Astrocyte (in vitro differentiated cells and primary cell): ENCODE measurements at regions not wholly inside any gene's neighbourhood (a gene's known extent, or its start where the extent isn't known, plus 50 kb on each side); places are given as distances from the start of the nearest gene placed in this dataset.

Source experiments
- DNase-seq: peaks from one replicate; pipeline ENCODE4 v3.0.0-alpha.2; 2010; ENCODE audit warnings: low read depth
- FAIRE-seq: peaks from 2 replicates; lab custom pipeline; 2011; peaks lifted over from hg19 to GRCh38; lab: Jason Lieb, UNC
- H2AFZ ChIP-seq: 2 replicates; pipeline ENCODE4 v1.6.0; 2012; ENCODE audit warnings: low read depth, low read length, inconsistent platforms
- H3K27ac ChIP-seq: 2 replicates; pipeline ENCODE4 v1.5.1; 2011; ENCODE audit warnings: low read depth, low read length, inconsistent platforms
- H3K27me3 ChIP-seq: 2 replicates; pipeline ENCODE4 v1.6.0; 2011; ENCODE audit warnings: low read length, inconsistent platforms; ENCODE audit not compliant: insufficient read depth
- H3K36me3 ChIP-seq: 2 replicates; pipeline ENCODE4 v1.5.1; 2011; ENCODE audit warnings: low read length, inconsistent platforms; ENCODE audit not compliant: insufficient read depth
- H3K4me1 ChIP-seq: 2 replicates; pipeline ENCODE4 v1.5.1; 2011; ENCODE audit warnings: low read length, inconsistent platforms; ENCODE audit not compliant: insufficient read depth
- H3K4me2 ChIP-seq: 2 replicates; pipeline ENCODE4 v1.6.0; 2012; ENCODE audit warnings: low read length, inconsistent platforms
- H3K4me3 ChIP-seq: 2 replicates; pipeline ENCODE4 v1.5.1; 2011; ENCODE audit warnings: low read depth, mild to moderate bottlenecking, low read length, inconsistent platforms; ENCODE audit not compliant: insufficient read depth
- H3K79me2 ChIP-seq: 2 replicates; pipeline ENCODE4 v1.6.0; 2012; ENCODE audit warnings: mild to moderate bottlenecking, low read length, inconsistent platforms; ENCODE audit not compliant: insufficient read depth
- H3K9ac ChIP-seq: 2 replicates; pipeline ENCODE4 v1.6.0; 2012; ENCODE audit warnings: mild to moderate bottlenecking, low read length, inconsistent platforms
- H3K9me3 ChIP-seq: 2 replicates; pipeline ENCODE4 v1.5.1; 2012; ENCODE audit warnings: low read depth, mild to moderate bottlenecking, low read length, inconsistent platforms; ENCODE audit not compliant: insufficient read depth
- H4K20me1 ChIP-seq: 2 replicates; pipeline ENCODE4 v1.6.0; 2012; ENCODE audit warnings: low read length, inconsistent platforms; ENCODE audit not compliant: insufficient read depth
- H3K27ac Mint-ChIP-seq: one replicate; pipeline ENCODE4 v1.8.0; 2021; ENCODE audit warnings: mild to moderate bottlenecking, mixed read lengths; ENCODE audit not compliant: unreplicated experiment
- H3K27me3 Mint-ChIP-seq: one replicate; pipeline ENCODE4 v1.8.0; 2021; ENCODE audit warnings: low read depth, mixed read lengths; ENCODE audit not compliant: unreplicated experiment
- H3K36me3 Mint-ChIP-seq: one replicate; pipeline ENCODE4 v1.8.0; 2021; ENCODE audit warnings: low read depth, mixed read lengths; ENCODE audit not compliant: unreplicated experiment
- H3K4me1 Mint-ChIP-seq: one replicate; pipeline ENCODE4 v1.8.0; 2021; ENCODE audit warnings: low read depth, mixed read lengths; ENCODE audit not compliant: unreplicated experiment
- H3K4me3 Mint-ChIP-seq: one replicate; pipeline ENCODE4 v1.8.0; 2021; ENCODE audit warnings: mild to moderate bottlenecking, moderate library complexity, mixed read lengths; ENCODE audit not compliant: unreplicated experiment
- H3K9me3 Mint-ChIP-seq: one replicate; pipeline ENCODE4 v1.8.0; 2021; ENCODE audit warnings: mild to moderate bottlenecking, mixed read lengths; ENCODE audit not compliant: unreplicated experiment
- CTCF ChIP-seq: IDR thresholded peaks from 2 replicates; pipeline ENCODE4 v1.5.1; 2011; ENCODE audit warnings: low read depth, mild to moderate bottlenecking, inconsistent platforms, low read length, moderate library complexity; ENCODE audit not compliant: insufficient read depth
- EZH2 ChIP-seq: IDR thresholded peaks from 2 replicates; pipeline ENCODE4 v1.6.1; 2012; ENCODE audit warnings: mild to moderate bottlenecking, low read length, inconsistent platforms; ENCODE audit not compliant: insufficient read depth

- DNase-seq (no peak), FAIRE-seq (no peak)
- Histone ChIP-seq H3K9ac (no peak overlapping the region), H4K20me1 (no peaks in the 10 kb centered on the region), H3K27me3 (no peaks in the 10 kb centered on the region), H3K36me3 (no peaks in the 10 kb centered on the region), H3K4me2 (no peak overlapping the region), H3K27ac (no peak overlapping the region), H3K4me3 (no peak overlapping the region), H3K79me2 (no peaks in the 10 kb centered on the region), H3K4me1 (no peaks in the 10 kb centered on the region), H2AFZ (no peak overlapping the region), H3K9me3 (no peaks in the 10 kb centered on the region)
- H3K4me1 Mint-ChIP-seq = no peaks in the 10 kb centered on the region
- no peaks in the 10 kb centered on the region for H3K36me3 Mint-ChIP-seq
- H3K4me3 Mint-ChIP-seq = no peak overlapping the region
- no peaks in the 10 kb centered on the region for H3K27me3 Mint-ChIP-seq
- H3K9me3 Mint-ChIP-seq = peaks cover 3% of the 10 kb centered on the region
- no peak overlapping the region for H3K27ac Mint-ChIP-seq
- no peak for TF ChIP-seq EZH2
- no peak for TF ChIP-seq CTCF
These were observed 128.8 kb downstream of the GPAT3 start for GRCh38 chr4:83664741-83665140.

GRCh38 chr4:83664071-83664470, 128.2 kb downstream of the GPAT3 start:
- no peaks in the 10 kb centered on the region for H3K36me3 ChIP-seq
- H3K4me3 ChIP-seq = no peak overlapping the region
- no peaks in the 10 kb centered on the region for H4K20me1 ChIP-seq
- H3K4me1 ChIP-seq = no peaks in the 10 kb centered on the region
- H3K79me2 ChIP-seq = no peaks in the 10 kb centered on the region
- Mint-ChIP-seq H3K9me3 (peaks cover 3% of the 10 kb centered on the region), H3K4me1 (no peaks in the 10 kb centered on the region), H3K36me3 (no peaks in the 10 kb centered on the region), H3K27me3 (no peaks in the 10 kb centered on the region), H3K27ac (no peak overlapping the region), H3K4me3 (no peak overlapping the region)
- no peaks in the 10 kb centered on the region for H3K9me3 ChIP-seq
- no peaks in the 10 kb centered on the region for H3K27me3 ChIP-seq
- H2AFZ ChIP-seq = no peak overlapping the region
- TF ChIP-seq EZH2 (no peak), CTCF (no peak)
- no peak overlapping the region for H3K9ac ChIP-seq
- H3K4me2 ChIP-seq = no peak overlapping the region
- H3K27ac ChIP-seq = no peak overlapping the region
- no peak for FAIRE-seq
- DNase-seq = no peak

- H3K36me3 ChIP-seq = no peaks in the 10 kb centered on the region
- Mint-ChIP-seq H3K36me3 (no peaks in the 10 kb centered on the region), H3K27ac (no peak overlapping the region), H3K27me3 (no peaks in the 10 kb centered on the region), H3K9me3 (peaks cover 3% of the 10 kb centered on the region), H3K4me1 (peaks cover 6% of the 10 kb centered on the region), H3K4me3 (no peak overlapping the region)
- no peak for FAIRE-seq
- H4K20me1 ChIP-seq = no peaks in the 10 kb centered on the region
- no peak overlapping the region for H3K9ac ChIP-seq
- H3K79me2 ChIP-seq = no peaks in the 10 kb centered on the region
- H3K27ac ChIP-seq = no peak overlapping the region
- no peak overlapping the region for H3K4me3 ChIP-seq
- DNase-seq = no peak
- H3K4me1 ChIP-seq = no peaks in the 10 kb centered on the region
- no peaks in the 10 kb centered on the region for H3K9me3 ChIP-seq
- no peak overlapping the region for H3K4me2 ChIP-seq
- no peak for TF ChIP-seq EZH2
- no peak for TF ChIP-seq CTCF
- H3K27me3 ChIP-seq = no peaks in the 10 kb centered on the region
- H2AFZ ChIP-seq = no peak overlapping the region
These were observed 126.3 kb downstream of the GPAT3 start for GRCh38 chr4:83662204-83662603.
